ENCODE measurements at regions not wholly inside any gene's neighbourhood (a gene's known extent, or its start where the extent isn't known, plus 50 kb on each side); places are given as distances from the start of the nearest gene placed in this dataset.
"Not testable (repeated sequence)": the region's sequence is repeated elsewhere in the genome, so short reads cannot be mapped to it uniquely, and the experiment has no call there.

DNA sequence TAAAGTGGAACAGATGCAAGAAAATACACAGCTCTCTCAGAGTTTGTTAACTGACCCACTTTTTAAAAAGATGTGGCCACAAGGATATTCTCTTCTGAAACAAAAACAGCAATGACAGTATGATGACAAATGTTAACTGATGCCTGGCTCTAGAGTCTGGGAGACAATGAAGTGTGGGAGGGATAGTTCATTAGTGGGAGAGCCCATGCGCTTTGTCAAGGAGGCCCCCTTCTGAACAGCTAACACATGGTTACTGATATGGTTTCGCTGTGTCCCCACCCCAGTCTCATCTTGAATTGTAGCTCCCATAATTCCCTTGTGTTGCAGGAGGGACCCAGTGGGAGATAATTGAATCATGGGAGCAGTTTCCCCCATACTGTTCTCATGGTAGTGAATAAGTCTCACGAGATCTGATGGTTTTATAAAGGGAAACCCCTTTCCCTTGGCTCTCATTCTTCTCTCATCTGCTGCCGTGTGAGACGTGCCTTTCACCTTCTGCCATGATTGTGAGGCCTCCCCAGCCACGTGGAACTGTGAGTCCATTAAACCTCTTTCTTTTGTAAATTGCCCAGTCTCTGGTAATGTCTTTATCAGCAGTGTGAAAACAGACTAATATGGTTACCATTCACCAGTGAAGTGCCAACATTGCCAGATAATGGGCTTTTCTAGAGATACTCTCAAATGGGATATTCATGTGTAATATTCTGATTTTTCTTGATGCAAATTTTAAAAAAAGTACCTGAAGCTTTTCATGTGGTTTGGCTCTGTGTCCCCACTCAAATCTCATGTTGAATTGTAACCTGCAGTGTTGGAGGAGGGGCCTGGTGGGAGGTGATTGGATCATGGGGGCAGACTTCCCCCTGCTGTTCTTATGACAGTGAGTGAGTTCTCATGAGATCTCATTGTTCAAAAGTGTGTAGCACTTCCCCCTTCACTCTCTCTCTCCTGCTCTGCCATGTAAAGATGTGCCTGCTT, 435.8 kb downstream of the SHISA9 start:
- not testable (repeated sequence) for H3K27ac ChIP-seq (ENCODE audit: low read length); H3K4me1 ChIP-seq (ENCODE audit: control insufficient read depth, insufficient read depth, low read length); H3K36me3 ChIP-seq (ENCODE audit: control insufficient read depth in 2 of 2, insufficient read depth in 2 of 2, low read length in 2 of 2); H3K9me3 ChIP-seq (ENCODE audit: control insufficient read depth in 2 of 2, low read length in 2 of 2); H3K27me3 ChIP-seq (ENCODE audit: control insufficient read depth in 1 of 2, insufficient read depth in 2 of 2, low read length in 2 of 2); H3K4me3 ChIP-seq (ENCODE audit: low read length in 2 of 2); H3K9ac ChIP-seq (ENCODE audit: low read length in 2 of 2)

DNA sequence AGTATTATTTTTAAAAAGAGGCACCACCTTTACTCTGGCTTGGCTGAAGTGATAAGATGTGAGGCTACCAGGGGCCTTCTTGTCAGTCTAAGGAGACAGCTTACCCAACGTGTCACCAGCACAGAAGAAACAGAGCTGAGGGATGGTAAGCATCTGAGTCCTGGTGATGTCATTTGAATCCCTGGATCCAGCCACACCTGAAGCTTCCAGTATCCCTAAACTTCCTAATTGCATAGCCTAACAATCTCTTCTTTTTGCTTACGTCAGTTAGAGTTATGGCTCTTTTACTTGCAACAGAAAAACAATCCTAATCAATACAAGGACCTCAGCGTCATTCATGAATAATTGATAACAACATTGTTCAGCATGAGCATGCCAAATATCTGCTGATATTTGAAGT, 436.6 kb downstream of the SHISA9 start:
- Histone ChIP-seq H3K9ac (ENCODE audit: low read length in 2 of 2) (no peak overlapping the region), H3K27ac (ENCODE audit: low read length) (no peak overlapping the region), H3K4me1 (ENCODE audit: control insufficient read depth, insufficient read depth, low read length) (no peaks in the 10 kb centered on the region), H3K9me3 (ENCODE audit: control insufficient read depth in 2 of 2, low read length in 2 of 2) (no peaks in the 10 kb centered on the region), H3K4me3 (ENCODE audit: low read length in 2 of 2) (no peak overlapping the region), H3K27me3 (ENCODE audit: control insufficient read depth in 1 of 2, insufficient read depth in 2 of 2, low read length in 2 of 2) (peaks cover 0 to 2% of the 10 kb centered on the region in 2 donors), H3K36me3 (ENCODE audit: control insufficient read depth in 2 of 2, insufficient read depth in 2 of 2, low read length in 2 of 2) (no peaks in the 10 kb centered on the region)

DNA sequence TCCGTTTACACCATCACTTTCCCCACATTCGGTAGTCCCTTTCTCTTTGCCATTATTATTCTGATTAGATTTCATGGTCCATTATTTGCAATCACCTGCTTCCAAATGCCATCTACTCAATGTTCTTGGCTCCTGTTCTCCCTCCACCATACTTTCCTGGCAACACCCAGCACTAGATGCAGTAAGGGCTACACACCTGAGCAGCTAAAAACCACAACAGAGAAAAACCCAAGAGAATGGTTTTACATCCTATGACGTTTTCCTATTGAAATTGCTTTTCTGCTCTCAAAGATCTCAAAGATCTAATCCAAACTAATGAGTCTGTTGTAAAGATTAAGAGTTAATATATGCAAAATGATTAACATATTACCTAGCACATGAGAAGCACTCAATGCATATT, 441.3 kb downstream of the SHISA9 start:
- Histone ChIP-seq H3K9me3 (ENCODE audit: control insufficient read depth in 2 of 2, low read length in 2 of 2) (no peaks in the 10 kb centered on the region), H3K4me3 (ENCODE audit: low read length in 2 of 2) (no peak overlapping the region), H3K27ac (ENCODE audit: low read length) (no peak overlapping the region), H3K4me1 (ENCODE audit: control insufficient read depth, insufficient read depth, low read length) (no peaks in the 10 kb centered on the region), H3K27me3 (ENCODE audit: control insufficient read depth in 1 of 2, insufficient read depth in 2 of 2, low read length in 2 of 2) (no peaks in the 10 kb centered on the region), H3K36me3 (ENCODE audit: control insufficient read depth in 2 of 2, insufficient read depth in 2 of 2, low read length in 2 of 2) (no peaks in the 10 kb centered on the region), H3K9ac (ENCODE audit: low read length in 2 of 2) (no peak overlapping the region)

DNA sequence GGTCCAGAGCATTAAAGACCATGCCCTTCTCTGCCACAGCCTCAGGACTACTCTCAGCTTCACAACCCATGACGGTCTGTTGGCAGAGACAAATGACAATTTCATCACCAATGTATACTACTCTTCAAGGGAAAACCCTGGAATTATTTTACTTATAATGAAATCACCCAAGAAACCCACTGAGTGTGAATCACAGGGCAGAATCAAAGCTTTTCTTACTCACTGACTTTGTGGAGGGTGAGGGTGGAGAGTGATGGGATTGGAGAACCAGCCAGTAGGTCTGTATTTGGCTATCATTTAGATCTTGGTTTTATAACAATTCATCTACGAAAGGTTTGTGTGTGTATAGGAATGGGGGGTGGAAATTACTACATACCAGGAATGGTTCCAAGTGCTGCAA, 442.6 kb downstream of the SHISA9 start:
- Histone ChIP-seq H3K27ac (ENCODE audit: low read length) (no peak overlapping the region), H3K9ac (ENCODE audit: low read length in 2 of 2) (no peak overlapping the region), H3K27me3 (ENCODE audit: control insufficient read depth in 1 of 2, insufficient read depth in 2 of 2, low read length in 2 of 2) (no peaks in the 10 kb centered on the region), H3K4me1 (ENCODE audit: control insufficient read depth, insufficient read depth, low read length) (no peaks in the 10 kb centered on the region), H3K36me3 (ENCODE audit: control insufficient read depth in 2 of 2, insufficient read depth in 2 of 2, low read length in 2 of 2) (no peaks in the 10 kb centered on the region), H3K9me3 (ENCODE audit: control insufficient read depth in 2 of 2, low read length in 2 of 2) (no peaks in the 10 kb centered on the region), H3K4me3 (ENCODE audit: low read length in 2 of 2) (no peak overlapping the region)

DNA sequence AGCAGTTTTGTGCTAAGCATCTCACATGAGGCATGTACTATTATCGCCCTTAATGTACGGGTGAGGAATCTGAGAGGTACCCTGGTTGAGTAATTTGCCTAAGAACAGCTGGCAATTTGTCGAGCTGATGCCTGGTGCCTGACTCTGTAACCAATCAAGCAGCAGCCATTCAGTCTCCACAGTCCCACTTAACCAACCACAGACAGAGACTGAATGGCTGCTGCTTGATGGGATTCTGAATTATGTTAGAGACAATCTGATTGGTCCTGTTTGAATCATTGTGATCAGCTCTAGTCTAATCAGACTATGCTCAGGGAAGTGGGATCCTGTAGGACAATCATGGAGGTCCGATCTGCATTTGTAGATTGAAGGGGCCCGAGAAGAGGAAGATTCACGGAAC, 447.0 kb downstream of the SHISA9 start:
- H3K36me3 ChIP-seq (ENCODE audit: control insufficient read depth in 2 of 2, insufficient read depth in 2 of 2, low read length in 2 of 2), result no peaks in the 10 kb centered on the region
- H3K4me3 ChIP-seq (ENCODE audit: low read length in 2 of 2), result no peak overlapping the region
- H3K27me3 ChIP-seq (ENCODE audit: control insufficient read depth in 1 of 2, insufficient read depth in 2 of 2, low read length in 2 of 2), result peaks cover 0 to 3% of the 10 kb centered on the region in 2 donors
- H3K4me1 ChIP-seq (ENCODE audit: control insufficient read depth, insufficient read depth, low read length), result no peaks in the 10 kb centered on the region
- no peaks in the 10 kb centered on the region for H3K9me3 ChIP-seq (ENCODE audit: control insufficient read depth in 2 of 2, low read length in 2 of 2)
- no peak overlapping the region for H3K27ac ChIP-seq (ENCODE audit: low read length)
- H3K9ac ChIP-seq (ENCODE audit: low read length in 2 of 2), result no peak overlapping the region

DNA sequence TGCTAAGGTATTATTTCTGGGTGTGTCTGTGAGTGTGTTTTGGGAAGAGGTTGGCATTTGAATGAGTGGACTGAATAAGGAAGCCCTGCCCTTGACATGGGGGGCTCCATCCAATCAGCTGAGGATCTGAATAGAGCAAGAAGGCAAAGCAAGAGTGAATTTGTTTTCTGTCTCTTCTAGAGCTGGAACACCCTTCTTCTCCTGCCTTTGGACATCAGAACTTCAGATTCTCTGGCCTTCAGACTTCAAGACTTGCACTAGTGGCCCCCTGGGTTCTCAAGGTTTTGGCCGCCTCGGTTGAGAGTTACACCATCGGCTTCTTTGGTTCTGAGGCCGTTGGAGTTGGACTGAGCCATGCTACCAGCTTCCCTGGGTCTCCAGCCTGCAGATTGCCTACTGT, 448.6 kb downstream of the SHISA9 start:
- Histone ChIP-seq H3K27ac (ENCODE audit: low read length) (no peak overlapping the region), H3K36me3 (ENCODE audit: control insufficient read depth in 2 of 2, insufficient read depth in 2 of 2, low read length in 2 of 2) (no peaks in the 10 kb centered on the region), H3K4me3 (ENCODE audit: low read length in 2 of 2) (no peak overlapping the region), H3K9ac (ENCODE audit: low read length in 2 of 2) (no peak overlapping the region), H3K27me3 (ENCODE audit: control insufficient read depth in 1 of 2, insufficient read depth in 2 of 2, low read length in 2 of 2) (peaks cover 0 to 3% of the 10 kb centered on the region in 2 donors), H3K4me1 (ENCODE audit: control insufficient read depth, insufficient read depth, low read length) (no peaks in the 10 kb centered on the region), H3K9me3 (ENCODE audit: control insufficient read depth in 2 of 2, low read length in 2 of 2) (no peaks in the 10 kb centered on the region)

DNA sequence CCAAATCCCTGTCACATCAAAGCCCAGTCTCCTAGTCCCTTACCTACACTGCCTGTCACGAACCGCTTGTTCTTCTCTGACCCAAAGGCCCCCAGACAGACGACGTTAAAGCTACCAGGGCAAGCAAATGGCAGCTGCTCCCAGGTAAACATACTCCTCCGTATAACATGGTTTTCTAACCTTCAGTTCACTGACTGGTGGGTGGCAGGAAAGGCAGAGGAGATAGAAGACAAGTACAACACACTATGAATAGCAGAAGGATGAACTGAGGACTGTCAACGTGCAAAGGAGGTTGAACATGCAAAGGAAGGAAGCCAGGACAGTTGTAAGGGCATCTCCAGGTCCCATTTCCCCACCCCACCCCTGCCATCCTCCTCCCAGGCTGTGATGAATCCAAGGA, 449.8 kb downstream of the SHISA9 start:
- Histone ChIP-seq H3K4me3 (ENCODE audit: low read length in 2 of 2) (no peak overlapping the region), H3K4me1 (ENCODE audit: control insufficient read depth, insufficient read depth, low read length) (no peaks in the 10 kb centered on the region), H3K9ac (ENCODE audit: low read length in 2 of 2) (no peak overlapping the region), H3K9me3 (ENCODE audit: control insufficient read depth in 2 of 2, low read length in 2 of 2) (no peaks in the 10 kb centered on the region), H3K27me3 (ENCODE audit: control insufficient read depth in 1 of 2, insufficient read depth in 2 of 2, low read length in 2 of 2) (peaks cover 0 to 3% of the 10 kb centered on the region in 2 donors), H3K36me3 (ENCODE audit: control insufficient read depth in 2 of 2, insufficient read depth in 2 of 2, low read length in 2 of 2) (no peaks in the 10 kb centered on the region), H3K27ac (ENCODE audit: low read length) (no peak overlapping the region)

DNA sequence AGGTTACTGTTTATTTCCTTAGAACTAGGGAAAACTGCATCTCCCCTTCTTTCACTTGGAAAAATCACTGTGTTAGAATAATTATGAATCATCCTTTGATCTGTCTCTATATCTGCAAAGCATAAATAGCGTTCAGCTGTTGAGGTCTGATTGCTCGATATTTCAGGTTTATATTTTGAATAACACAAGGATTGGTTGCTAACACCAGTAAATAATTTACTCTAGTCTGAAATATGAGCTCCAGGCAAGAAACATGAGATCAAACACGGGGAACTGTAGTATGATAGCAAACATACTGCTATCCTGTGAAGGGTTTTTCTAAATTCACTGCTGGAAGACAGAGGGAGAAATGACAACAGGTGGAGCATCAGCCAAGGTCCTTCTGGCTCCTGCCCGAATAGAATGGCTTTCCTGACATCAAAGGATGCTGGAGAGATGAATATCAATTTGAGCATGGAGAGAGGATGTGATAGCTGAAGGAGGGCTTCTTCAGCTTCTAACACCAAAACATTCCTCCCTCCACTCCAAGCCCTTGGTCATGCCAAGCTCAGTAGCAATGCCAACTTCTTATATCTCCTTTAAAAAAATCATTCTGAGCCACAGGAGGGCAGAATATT, 450.3 kb downstream of the SHISA9 start:
- Histone ChIP-seq H3K27ac (ENCODE audit: low read length) (no peak overlapping the region), H3K9ac (ENCODE audit: low read length in 2 of 2) (no peak overlapping the region), H3K27me3 (ENCODE audit: control insufficient read depth in 1 of 2, insufficient read depth in 2 of 2, low read length in 2 of 2) (peaks cover 0 to 3% of the 10 kb centered on the region in 2 donors), H3K4me3 (ENCODE audit: low read length in 2 of 2) (no peak overlapping the region), H3K36me3 (ENCODE audit: control insufficient read depth in 2 of 2, insufficient read depth in 2 of 2, low read length in 2 of 2) (no peaks in the 10 kb centered on the region), H3K4me1 (ENCODE audit: control insufficient read depth, insufficient read depth, low read length) (no peaks in the 10 kb centered on the region), H3K9me3 (ENCODE audit: control insufficient read depth in 2 of 2, low read length in 2 of 2) (no peaks in the 10 kb centered on the region)

DNA sequence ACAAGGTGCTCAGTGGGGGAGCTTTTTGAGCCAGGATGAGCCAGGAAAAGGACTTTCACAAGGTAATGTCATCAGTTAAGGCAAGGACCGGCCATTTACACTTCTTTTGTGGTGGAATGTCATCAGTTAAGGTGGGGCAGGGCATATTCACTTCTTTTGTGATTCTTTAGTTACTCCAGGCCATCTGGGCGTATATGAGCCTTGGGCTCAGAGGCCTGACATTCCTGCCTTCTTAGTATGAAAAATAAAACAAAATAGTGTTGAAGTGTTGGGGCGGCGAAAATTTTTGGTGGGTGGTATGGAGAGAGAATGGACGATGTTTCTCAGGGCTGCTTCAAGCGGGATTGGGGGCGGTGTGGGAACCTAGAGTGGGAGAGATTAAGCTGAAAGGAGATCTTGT, 451.4 kb downstream of the SHISA9 start:
- not testable (repeated sequence) for H3K4me1 ChIP-seq (ENCODE audit: control insufficient read depth, insufficient read depth, low read length); H3K9me3 ChIP-seq (ENCODE audit: control insufficient read depth in 2 of 2, low read length in 2 of 2); H3K4me3 ChIP-seq (ENCODE audit: low read length in 2 of 2); H3K36me3 ChIP-seq (ENCODE audit: control insufficient read depth in 2 of 2, insufficient read depth in 2 of 2, low read length in 2 of 2); H3K9ac ChIP-seq (ENCODE audit: low read length in 2 of 2); H3K27ac ChIP-seq (ENCODE audit: low read length); H3K27me3 ChIP-seq (ENCODE audit: control insufficient read depth in 1 of 2, insufficient read depth in 2 of 2, low read length in 2 of 2)

DNA sequence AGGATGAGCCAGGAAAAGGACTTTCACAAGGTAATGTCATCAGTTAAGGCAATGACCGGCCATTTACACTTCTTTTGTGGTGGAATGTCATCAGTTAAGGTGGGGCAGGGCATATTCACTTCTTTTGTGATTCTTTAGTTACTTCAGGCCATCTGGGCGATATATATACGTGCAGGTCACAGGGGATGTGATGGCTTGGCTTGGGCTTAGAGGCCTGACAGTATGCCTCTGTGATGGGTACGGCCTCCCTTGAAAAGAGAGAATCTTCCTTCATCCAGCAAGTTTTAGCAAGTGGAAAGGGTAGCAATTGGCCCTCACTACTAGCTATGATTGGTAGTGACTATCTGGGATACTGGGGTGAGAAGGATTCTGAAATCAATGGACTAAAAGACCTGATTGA, 456.4 kb downstream of the SHISA9 start:
- not testable (repeated sequence) for H3K4me1 ChIP-seq (ENCODE audit: control insufficient read depth, insufficient read depth, low read length); H3K27me3 ChIP-seq (ENCODE audit: control insufficient read depth in 1 of 2, insufficient read depth in 2 of 2, low read length in 2 of 2); H3K36me3 ChIP-seq (ENCODE audit: control insufficient read depth in 2 of 2, insufficient read depth in 2 of 2, low read length in 2 of 2); H3K4me3 ChIP-seq (ENCODE audit: low read length in 2 of 2); H3K9ac ChIP-seq (ENCODE audit: low read length in 2 of 2); H3K27ac ChIP-seq (ENCODE audit: low read length)
- H3K9me3 ChIP-seq (ENCODE audit: control insufficient read depth in 2 of 2, low read length in 2 of 2), result peaks cover 14 to 16% of the 10 kb centered on the region in 2 donors

DNA sequence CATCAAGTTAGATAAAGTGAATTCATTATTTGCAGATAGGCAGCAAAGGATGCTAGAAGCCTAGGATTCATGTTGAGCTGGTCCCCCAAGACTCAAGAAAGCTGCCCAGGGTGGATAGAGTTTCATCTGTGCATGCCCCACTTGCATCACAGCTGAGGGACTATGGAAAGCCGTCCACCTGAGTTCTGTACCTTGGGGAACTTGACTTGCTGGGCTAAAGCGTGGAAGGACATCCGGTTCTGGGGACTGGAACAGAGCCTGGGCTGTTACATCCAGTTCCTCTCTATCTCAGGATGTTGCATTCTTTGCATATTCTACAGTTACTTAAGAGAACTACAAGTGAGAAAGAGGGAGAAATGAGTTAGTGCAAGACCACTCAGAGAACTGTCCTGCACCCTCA, 458.4 kb downstream of the SHISA9 start:
- peaks cover 14 to 16% of the 10 kb centered on the region in 2 donors for H3K9me3 ChIP-seq (ENCODE audit: control insufficient read depth in 2 of 2, low read length in 2 of 2)
- H3K36me3 ChIP-seq (ENCODE audit: control insufficient read depth in 2 of 2, insufficient read depth in 2 of 2, low read length in 2 of 2), result no peaks in the 10 kb centered on the region
- peaks cover 0 to 3% of the 10 kb centered on the region in 2 donors for H3K27me3 ChIP-seq (ENCODE audit: control insufficient read depth in 1 of 2, insufficient read depth in 2 of 2, low read length in 2 of 2)
- no peak overlapping the region for H3K4me3 ChIP-seq (ENCODE audit: low read length in 2 of 2)
- H3K9ac ChIP-seq (ENCODE audit: low read length in 2 of 2), result no peak overlapping the region
- no peak overlapping the region for H3K27ac ChIP-seq (ENCODE audit: low read length)
- no peaks in the 10 kb centered on the region for H3K4me1 ChIP-seq (ENCODE audit: control insufficient read depth, insufficient read depth, low read length)

Data from stomach smooth muscle (tissue), 2 donors.